GM18511 (cell line): ENCODE measurements at regions not wholly inside any gene's neighbourhood (a gene's known extent, or its start where the extent isn't known, plus 50 kb on each side); places are given as distances from the start of the nearest gene placed in this dataset.

ENCODE experiments used
- ATAC-seq: cut with Tn5 transposase; IDR thresholded peaks from one replicate; pipeline ENCODE4 v1.9.1; 2021; ENCODE audit warnings: mild to moderate bottlenecking, moderate library complexity; ENCODE audit not compliant: unreplicated experiment

GRCh38 chr10:117945651-117946050 lies 101.1 kb downstream of the RAB11FIP2 start:
- no peak for ATAC-seq

DNA sequence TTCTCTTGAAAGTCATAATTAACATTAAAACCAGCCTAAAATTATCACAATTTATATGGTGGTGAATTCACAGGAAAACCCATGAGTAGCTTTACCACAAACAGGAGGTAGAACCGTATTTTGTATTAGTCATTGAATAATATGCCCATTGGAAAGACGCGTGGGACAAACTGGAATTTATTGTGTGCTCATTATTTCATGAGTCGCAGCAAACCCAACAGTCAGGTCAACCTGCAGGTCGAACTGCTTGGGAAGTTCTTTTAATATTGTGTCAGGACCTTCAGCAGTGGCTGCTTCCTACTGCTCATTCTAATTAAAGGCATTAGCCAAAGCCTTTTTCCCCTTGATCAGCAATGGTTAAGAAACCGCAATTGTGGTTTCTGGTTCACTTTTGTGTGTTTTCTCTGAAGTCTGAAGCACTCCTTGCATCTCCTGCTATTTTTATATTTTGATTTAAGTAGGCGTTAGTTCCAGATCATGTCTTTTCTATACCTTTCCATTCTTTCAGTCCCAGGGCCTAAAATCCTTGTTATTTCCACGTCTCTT lies 100.1 kb downstream of the RAB11FIP2 start:
- no peak for ATAC-seq

DNA sequence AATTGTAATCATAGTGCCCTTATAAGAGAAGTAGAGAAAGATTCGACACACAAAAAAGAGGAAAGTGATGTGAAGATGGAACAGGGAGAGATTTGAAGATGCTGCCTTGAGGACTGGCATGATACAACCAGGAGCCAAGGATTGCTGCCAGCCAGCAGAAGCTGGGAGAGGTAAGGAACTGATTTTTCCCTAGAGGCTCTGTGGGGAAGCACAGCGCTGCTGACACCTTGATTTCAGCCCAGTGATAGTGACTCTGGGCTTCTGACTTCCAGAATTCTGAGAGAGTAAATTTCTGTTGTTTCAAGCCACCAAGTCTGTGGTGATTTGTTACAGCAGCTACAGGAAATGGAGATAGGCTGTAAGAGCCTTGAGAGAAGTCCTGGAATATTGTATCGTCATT lies 98.2 kb downstream of the RAB11FIP2 start:
- ATAC-seq: no peak

- ATAC-seq: no peak
These were observed 96.3 kb downstream of the RAB11FIP2 start for GRCh38 chr10:117950408-117950807.
